HG03520 (cell line): ENCODE measurements at regions not wholly inside any gene's neighbourhood (a gene's known extent, or its start where the extent isn't known, plus 50 kb on each side); places are given as distances from the start of the nearest gene placed in this dataset.

ENCODE experiments used
- ATAC-seq: cut with Tn5 transposase; IDR thresholded peaks from one replicate; pipeline ENCODE4 v1.9.1; 2021; ENCODE audit warnings: mild to moderate bottlenecking, moderate library complexity; ENCODE audit not compliant: unreplicated experiment

- no peak for ATAC-seq
Observed at GRCh38 chrX:16488959-16489358, 161.0 kb upstream of the S100G start.

- no peak for ATAC-seq
Observed at GRCh38 chrX:16491461-16491860, 158.5 kb upstream of the S100G start.

- no peak for ATAC-seq
Observed at GRCh38 chrX:16496175-16496574, 153.8 kb upstream of the S100G start.

- no peak for ATAC-seq
Observed at GRCh38 chrX:16511796-16512776, 137.9 kb upstream of the S100G start.

- ATAC-seq: no peak
Observed at GRCh38 chrX:16516232-16516876, 133.6 kb upstream of the S100G start.

- no peak for ATAC-seq
Observed at GRCh38 chrX:16517039-16517605, 132.8 kb upstream of the S100G start.

- ATAC-seq: no peak
Observed at GRCh38 chrX:16518131-16518530, 131.8 kb upstream of the S100G start.

- ATAC-seq: no peak
Observed at GRCh38 chrX:16524316-16524715, 125.6 kb upstream of the S100G start.

GRCh38 chrX:16526003-16526402, 124.0 kb upstream of the S100G start:
- ATAC-seq: no peak

- ATAC-seq: no peak
Observed at GRCh38 chrX:16528620-16529019, 121.3 kb upstream of the S100G start.
